ENCODE measurements at regions not wholly inside any gene's neighbourhood (a gene's known extent, or its start where the extent isn't known, plus 50 kb on each side); places are given as distances from the start of the nearest gene placed in this dataset.
"Not testable (repeated sequence)": the region's sequence is repeated elsewhere in the genome, so short reads cannot be mapped to it uniquely, and the experiment has no call there.

- in situ Hi-C loops (cut with MboI; ENCODE audit: low sequenced_read_pairs, unreplicated experiment) = no loop called here
- no peak for DNase-seq (ENCODE audit: low spot score)
- TF ChIP-seq, protein P1, sequence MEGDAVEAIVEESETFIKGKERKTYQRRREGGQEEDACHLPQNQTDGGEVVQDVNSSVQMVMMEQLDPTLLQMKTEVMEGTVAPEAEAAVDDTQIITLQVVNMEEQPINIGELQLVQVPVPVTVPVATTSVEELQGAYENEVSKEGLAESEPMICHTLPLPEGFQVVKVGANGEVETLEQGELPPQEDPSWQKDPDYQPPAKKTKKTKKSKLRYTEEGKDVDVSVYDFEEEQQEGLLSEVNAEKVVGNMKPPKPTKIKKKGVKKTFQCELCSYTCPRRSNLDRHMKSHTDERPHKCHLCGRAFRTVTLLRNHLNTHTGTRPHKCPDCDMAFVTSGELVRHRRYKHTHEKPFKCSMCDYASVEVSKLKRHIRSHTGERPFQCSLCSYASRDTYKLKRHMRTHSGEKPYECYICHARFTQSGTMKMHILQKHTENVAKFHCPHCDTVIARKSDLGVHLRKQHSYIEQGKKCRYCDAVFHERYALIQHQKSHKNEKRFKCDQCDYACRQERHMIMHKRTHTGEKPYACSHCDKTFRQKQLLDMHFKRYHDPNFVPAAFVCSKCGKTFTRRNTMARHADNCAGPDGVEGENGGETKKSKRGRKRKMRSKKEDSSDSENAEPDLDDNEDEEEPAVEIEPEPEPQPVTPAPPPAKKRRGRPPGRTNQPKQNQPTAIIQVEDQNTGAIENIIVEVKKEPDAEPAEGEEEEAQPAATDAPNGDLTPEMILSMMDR (IDR thresholded peaks at IDR 0.05; ENCODE audit: borderline replicate concordance, control extremely low read depth, extremely low read depth, insufficient read depth, missing control alignments) = no peak
Observed at GRCh38 chrX:7606039-7606652, 236.8 kb upstream of the VCX start.

DNA sequence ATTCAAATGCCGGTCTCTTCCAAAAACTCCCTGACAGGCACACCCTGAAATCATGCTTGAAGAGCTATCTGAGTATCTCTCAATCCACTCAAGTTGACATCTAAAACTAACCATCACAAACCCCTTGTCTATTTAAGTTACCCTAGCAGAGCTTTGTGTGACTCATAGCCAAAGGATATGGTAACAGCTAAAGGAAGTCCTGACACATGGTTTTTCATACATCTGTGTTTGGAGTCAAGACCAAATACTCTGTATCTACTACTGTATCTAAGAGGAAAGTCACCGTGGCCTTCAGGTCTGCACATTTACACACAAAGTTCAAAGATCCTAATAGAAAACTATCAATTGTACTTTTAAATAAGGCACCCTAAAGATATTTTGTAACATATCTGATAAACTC is 239.6 kb upstream of the VCX start:
- TF ChIP-seq, protein P1 (IDR thresholded peaks at IDR 0.05; ENCODE audit: borderline replicate concordance, control extremely low read depth, extremely low read depth, insufficient read depth, missing control alignments) = no peak
- in situ Hi-C loops (cut with MboI; ENCODE audit: low sequenced_read_pairs, unreplicated experiment) = no loop called here
- no peak for DNase-seq (ENCODE audit: low spot score)

DNA sequence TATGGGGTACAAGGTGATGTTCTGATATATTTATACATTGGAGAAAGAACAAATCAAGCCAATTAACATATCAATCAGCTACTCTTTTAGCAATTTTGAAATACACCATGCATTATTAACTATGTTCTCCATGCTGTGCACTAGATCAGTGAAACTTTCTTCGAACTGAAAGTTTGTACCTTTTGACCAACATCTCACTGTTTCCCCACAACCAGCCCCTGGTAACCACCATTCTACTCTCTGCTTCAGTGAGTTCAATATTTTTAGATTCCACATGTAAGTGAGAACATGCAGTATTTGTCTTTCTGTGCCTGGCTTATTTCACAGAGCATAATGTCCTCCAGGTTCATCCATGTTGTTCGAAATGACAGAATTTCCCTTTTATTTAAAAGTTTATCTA is 246.1 kb upstream of the VCX start:
- in situ Hi-C loops (cut with MboI; ENCODE audit: low sequenced_read_pairs, unreplicated experiment) = loop anchor here (25.0 kb wide), 1 partner anchor 435 kb away; no protein-coding TSS in a partner anchor
- DNase-seq (ENCODE audit: low spot score) = no peak
- TF ChIP-seq, protein P1 (IDR thresholded peaks at IDR 0.05; ENCODE audit: borderline replicate concordance, control extremely low read depth, extremely low read depth, insufficient read depth, missing control alignments) = no peak

- in situ Hi-C loops (cut with MboI; ENCODE audit: low sequenced_read_pairs, unreplicated experiment) = loop anchor here (25.0 kb wide), 1 partner anchor 431 kb away; no protein-coding TSS in a partner anchor
- DNase-seq (ENCODE audit: low spot score) = not testable (repeated sequence)
Observed at GRCh38 chrX:7593370-7593769, 249.6 kb upstream of the VCX start.

DNA sequence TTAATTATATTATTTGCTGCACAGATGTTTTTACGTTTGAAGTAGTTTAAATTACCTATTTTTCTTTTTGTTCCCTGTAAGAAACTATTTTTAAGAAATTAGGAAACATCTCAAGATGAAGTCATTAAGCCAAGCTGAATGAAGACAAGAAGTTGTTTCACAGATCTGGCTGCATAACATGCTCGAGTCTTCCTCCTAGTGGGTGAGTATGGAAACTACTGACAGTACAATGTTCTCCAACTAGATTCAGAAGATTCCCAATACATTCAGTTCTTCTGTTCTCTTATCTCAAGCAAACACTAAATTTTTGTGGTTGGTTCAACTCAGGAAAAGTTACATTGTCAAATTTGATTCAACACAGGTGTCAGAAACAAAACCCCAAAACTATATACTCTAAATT is 256.8 kb upstream of the VCX start:
- DNase-seq (ENCODE audit: low spot score) = peak; percentile 26
- TF ChIP-seq, protein P1 (IDR thresholded peaks at IDR 0.05; ENCODE audit: borderline replicate concordance, control extremely low read depth, extremely low read depth, insufficient read depth, missing control alignments) = peak; percentile 13
- in situ Hi-C loops (cut with MboI; ENCODE audit: low sequenced_read_pairs, unreplicated experiment) = loop anchor here (25.0 kb wide), 1 partner anchor 424 kb away; no protein-coding TSS in a partner anchor

GRCh38 chrX:7582191-7582590 is 260.8 kb upstream of the VCX start:
- no peak for DNase-seq (ENCODE audit: low spot score)
- TF ChIP-seq, protein P1 (IDR thresholded peaks at IDR 0.05; ENCODE audit: borderline replicate concordance, control extremely low read depth, extremely low read depth, insufficient read depth, missing control alignments) = no peak
- in situ Hi-C loops (cut with MboI; ENCODE audit: low sequenced_read_pairs, unreplicated experiment) = loop anchor here (25.0 kb wide), 1 partner anchor 420 kb away; no protein-coding TSS in a partner anchor

DNA sequence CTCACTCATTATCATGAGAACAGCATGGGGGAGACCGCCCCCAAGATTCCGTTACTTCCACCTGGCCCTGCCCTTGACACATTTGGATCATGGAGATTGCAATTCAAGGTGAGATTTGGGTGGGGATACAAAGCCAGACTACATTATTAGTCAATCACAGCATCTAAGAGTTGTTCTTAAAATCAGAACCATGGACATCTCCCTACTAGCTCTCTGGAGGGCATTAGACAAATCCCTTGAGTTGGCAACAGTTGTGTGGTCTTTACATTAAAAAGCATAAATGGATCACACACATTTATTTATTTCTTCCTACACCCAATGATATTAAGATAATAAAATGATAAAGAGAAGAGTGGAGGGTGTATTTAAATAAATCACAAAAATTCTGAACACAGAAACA is 262.8 kb upstream of the VCX start:
- in situ Hi-C loops (cut with MboI; ENCODE audit: low sequenced_read_pairs, unreplicated experiment) = loop anchor here (25.0 kb wide), 1 partner anchor 418 kb away; no protein-coding TSS in a partner anchor
- TF ChIP-seq, protein P1 (IDR thresholded peaks at IDR 0.05; ENCODE audit: borderline replicate concordance, control extremely low read depth, extremely low read depth, insufficient read depth, missing control alignments) = no peak
- no peak for DNase-seq (ENCODE audit: low spot score)

Measured in GM13976 (cell line).